ENCODE measurements at regions not wholly inside any gene's neighbourhood (a gene's known extent, or its start where the extent isn't known, plus 50 kb on each side); places are given as distances from the start of the nearest gene placed in this dataset.

DNA sequence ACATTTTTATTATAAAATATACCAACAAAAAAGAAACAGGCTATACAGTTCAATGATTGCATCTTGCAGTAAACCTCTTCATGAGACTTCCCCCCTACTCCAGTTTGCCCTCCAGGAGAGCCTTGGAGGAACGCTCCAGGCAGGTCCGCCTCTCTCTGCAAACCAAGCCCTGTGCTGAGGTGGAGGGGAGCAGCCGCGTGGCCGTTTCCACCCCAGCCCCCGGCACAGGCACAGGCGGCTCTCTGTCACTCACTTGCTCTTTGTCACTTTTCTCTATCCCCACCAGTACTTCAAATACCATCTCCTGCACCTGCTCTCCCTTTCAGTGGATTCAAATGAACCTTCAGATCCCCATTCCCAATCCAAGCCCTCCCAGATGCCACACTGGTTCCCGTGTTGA is 479.9 kb downstream of the OCA2 start:
- DNase-seq (ENCODE audit: low read depth, low spot score), result no peak
- H3K4me3 ChIP-seq (ENCODE audit: low read depth, low read length), result no peak overlapping the region
- peaks cover 3% of the 10 kb centered on the region; the same call in 1 of the 2 replicates for H3K9me3 ChIP-seq (ENCODE audit: control insufficient read depth, insufficient read depth, low read length)
- TF ChIP-seq, protein P1, sequence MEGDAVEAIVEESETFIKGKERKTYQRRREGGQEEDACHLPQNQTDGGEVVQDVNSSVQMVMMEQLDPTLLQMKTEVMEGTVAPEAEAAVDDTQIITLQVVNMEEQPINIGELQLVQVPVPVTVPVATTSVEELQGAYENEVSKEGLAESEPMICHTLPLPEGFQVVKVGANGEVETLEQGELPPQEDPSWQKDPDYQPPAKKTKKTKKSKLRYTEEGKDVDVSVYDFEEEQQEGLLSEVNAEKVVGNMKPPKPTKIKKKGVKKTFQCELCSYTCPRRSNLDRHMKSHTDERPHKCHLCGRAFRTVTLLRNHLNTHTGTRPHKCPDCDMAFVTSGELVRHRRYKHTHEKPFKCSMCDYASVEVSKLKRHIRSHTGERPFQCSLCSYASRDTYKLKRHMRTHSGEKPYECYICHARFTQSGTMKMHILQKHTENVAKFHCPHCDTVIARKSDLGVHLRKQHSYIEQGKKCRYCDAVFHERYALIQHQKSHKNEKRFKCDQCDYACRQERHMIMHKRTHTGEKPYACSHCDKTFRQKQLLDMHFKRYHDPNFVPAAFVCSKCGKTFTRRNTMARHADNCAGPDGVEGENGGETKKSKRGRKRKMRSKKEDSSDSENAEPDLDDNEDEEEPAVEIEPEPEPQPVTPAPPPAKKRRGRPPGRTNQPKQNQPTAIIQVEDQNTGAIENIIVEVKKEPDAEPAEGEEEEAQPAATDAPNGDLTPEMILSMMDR (IDR thresholded peaks at IDR 0.05; ENCODE audit: low read depth, low read length), result no peak
- no peaks in the 10 kb centered on the region for H3K27me3 ChIP-seq (ENCODE audit: control insufficient read depth, insufficient read depth, low read length)
- no peak overlapping the region for H3K27ac ChIP-seq (ENCODE audit: low read depth, low read length)
- ChIA-PET POLR2A (no interaction called here), CTCF (no interaction called here)

DNA sequence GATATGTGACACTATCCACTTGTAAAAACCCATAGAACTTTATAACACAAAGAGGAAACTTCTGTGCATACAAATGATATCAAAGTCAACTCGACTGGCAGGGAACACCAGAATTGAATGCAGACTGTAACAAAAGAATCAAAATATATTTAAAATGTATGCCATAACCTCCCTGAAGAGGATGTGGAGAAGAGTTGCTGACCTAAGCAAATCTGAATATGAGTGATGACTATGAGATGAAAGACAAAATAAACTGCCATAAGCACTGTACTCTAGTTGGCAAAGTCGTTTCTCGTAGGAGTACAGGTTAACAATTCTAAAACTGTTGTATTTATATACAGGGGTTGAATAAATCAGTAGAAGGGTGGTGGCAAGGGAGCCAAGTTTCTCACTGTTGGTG is 482.1 kb downstream of the OCA2 start:
- H3K9me3 ChIP-seq (ENCODE audit: control insufficient read depth, insufficient read depth, low read length), result no peaks in the 10 kb centered on the region; the same call in 1 of the 2 replicates
- H3K27ac ChIP-seq (ENCODE audit: low read depth, low read length), result no peak overlapping the region
- TF ChIP-seq, protein P1 (IDR thresholded peaks at IDR 0.05; ENCODE audit: low read depth, low read length), result no peak
- CTCF ChIA-PET, result no interaction called here
- POLR2A ChIA-PET, result no interaction called here
- no peak for DNase-seq (ENCODE audit: low read depth, low spot score)
- no peak overlapping the region for H3K4me3 ChIP-seq (ENCODE audit: low read depth, low read length)
- H3K27me3 ChIP-seq (ENCODE audit: control insufficient read depth, insufficient read depth, low read length), result no peaks in the 10 kb centered on the region

- CTCF ChIA-PET, result no interaction called here
- TF ChIP-seq, protein P1 (IDR thresholded peaks at IDR 0.05; ENCODE audit: low read depth, low read length), result no peak
Measured at GRCh38 chr15:27608248-27608647, 490.9 kb downstream of the OCA2 start.

DNA sequence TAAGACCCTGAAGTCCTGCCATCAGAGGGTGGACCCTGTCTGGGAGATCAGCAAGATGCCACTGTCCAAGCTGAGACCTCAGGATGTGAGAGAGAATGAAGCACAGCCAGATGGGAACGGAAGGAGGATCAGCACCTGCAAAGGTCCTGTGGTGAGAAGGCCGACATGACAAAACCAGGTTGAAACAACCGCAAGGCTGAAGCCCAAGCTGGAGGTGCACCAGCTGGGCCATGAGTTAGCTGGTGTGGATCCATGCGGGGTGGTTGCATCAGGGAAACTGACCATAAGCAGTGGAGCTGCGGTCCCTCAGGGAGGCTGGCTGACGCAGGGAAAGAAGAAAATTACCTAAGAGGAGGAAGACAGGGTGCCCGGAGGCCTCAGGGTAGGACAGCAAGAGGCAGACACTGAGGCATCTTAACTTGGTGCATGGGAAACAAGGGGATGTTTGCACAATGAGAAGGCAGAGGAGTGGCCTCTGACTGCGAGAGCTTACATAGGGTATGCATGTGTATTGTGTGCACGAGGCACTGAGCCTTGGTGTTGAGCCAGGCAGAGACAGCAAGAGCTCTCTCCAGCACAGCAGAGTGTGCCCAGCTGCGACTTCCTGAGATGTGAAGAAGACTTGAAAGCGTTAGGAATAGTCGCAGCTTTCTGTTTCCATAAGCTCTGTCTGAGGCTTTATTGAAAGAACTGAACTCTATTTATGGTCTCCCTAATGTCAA is 497.7 kb downstream of the OCA2 start:
- ChIA-PET POLR2A (no interaction called here), CTCF (no interaction called here)
- no peak for DNase-seq (ENCODE audit: low read depth, low spot score)
- Histone ChIP-seq H3K27ac (ENCODE audit: low read depth, low read length) (no peak overlapping the region), H3K4me3 (ENCODE audit: low read depth, low read length) (no peak overlapping the region), H3K9me3 (ENCODE audit: control insufficient read depth, insufficient read depth, low read length) (peaks cover 16% of the 10 kb centered on the region), H3K27me3 (ENCODE audit: control insufficient read depth, insufficient read depth, low read length) (no peaks in the 10 kb centered on the region)
- TF ChIP-seq, protein P1 (IDR thresholded peaks at IDR 0.05; ENCODE audit: low read depth, low read length), result no peak

More at GRCh38 chr15:27608248-27608647, 490.9 kb downstream of the OCA2 start:
- Histone ChIP-seq H3K27ac (ENCODE audit: low read depth, low read length) (no peak overlapping the region), H3K4me3 (ENCODE audit: low read depth, low read length) (no peak overlapping the region), H3K27me3 (ENCODE audit: control insufficient read depth, insufficient read depth, low read length) (no peaks in the 10 kb centered on the region), H3K9me3 (ENCODE audit: control insufficient read depth, insufficient read depth, low read length) (peaks cover 12% of the 10 kb centered on the region)
- POLR2A ChIA-PET, result no interaction called here
- no peak for DNase-seq (ENCODE audit: low read depth, low spot score)

DNA sequence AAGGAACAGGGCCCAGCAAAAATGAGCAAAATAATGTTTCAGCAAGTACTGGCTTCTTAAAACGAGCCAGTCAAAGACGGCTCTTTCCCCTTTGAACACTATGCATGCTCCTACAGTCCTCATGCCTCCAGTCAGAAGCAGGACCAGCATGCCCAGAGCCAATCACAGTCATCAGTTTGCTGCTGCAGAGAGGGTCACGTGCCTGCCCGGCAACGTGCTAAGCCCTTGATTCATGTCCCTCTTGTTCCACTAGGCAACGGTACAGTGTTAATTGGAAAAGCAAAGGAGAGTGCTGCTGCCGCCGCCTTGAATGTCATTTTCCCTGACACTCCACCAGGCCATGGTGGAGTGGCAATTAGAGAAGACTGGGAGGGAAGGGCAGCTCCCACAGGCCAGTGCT is 500.1 kb downstream of the OCA2 start:
- Histone ChIP-seq H3K27ac (ENCODE audit: low read depth, low read length) (no peak overlapping the region), H3K4me3 (ENCODE audit: low read depth, low read length) (no peak overlapping the region), H3K9me3 (ENCODE audit: control insufficient read depth, insufficient read depth, low read length) (peaks cover 12% of the 10 kb centered on the region), H3K27me3 (ENCODE audit: control insufficient read depth, insufficient read depth, low read length) (no peaks in the 10 kb centered on the region)
- TF ChIP-seq, protein P1 (IDR thresholded peaks at IDR 0.05; ENCODE audit: low read depth, low read length), result no peak
- no peak for DNase-seq (ENCODE audit: low read depth, low spot score)
- ChIA-PET CTCF (no interaction called here), POLR2A (no interaction called here)
